ENCODE measurements at regions not wholly inside any gene's neighbourhood (a gene's known extent, or its start where the extent isn't known, plus 50 kb on each side); places are given as distances from the start of the nearest gene placed in this dataset.

DNA sequence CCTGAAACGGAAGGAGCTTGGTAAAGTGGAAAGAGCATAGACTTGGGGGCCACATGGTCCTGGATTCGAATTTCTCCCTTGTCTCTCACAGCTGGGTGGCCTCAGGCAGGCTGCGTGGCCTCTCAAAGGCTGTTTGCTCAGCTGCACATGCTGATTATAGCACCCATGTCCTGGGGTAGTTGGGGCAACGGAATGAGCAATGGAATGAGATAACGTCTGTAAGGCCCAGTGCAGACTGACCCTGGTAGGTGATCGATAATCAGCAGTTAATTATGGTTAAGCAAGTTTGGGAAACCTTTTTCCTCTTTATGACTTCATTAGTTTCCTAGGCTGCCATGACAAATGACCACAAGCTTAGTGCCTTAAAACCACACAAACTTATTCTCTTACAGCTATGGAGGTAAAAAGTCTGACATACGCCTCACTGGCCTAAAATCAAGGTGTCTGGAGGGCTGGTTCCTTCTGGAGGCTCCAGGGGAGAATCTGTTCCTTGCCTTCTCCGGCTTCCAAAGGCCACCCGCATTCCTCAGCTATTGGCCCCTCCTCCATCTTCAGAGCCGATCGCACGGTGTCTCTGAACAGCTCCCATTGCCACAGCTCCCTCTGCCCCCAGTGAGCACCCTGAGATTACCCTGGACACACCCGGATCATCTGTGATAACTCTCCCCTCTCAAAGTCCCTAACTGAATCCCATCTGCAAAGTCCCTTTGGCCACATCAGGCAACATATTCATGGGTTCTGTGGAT, 294.9 kb upstream of the FOXF1 start:
- TF ChIP-seq, protein P1, sequence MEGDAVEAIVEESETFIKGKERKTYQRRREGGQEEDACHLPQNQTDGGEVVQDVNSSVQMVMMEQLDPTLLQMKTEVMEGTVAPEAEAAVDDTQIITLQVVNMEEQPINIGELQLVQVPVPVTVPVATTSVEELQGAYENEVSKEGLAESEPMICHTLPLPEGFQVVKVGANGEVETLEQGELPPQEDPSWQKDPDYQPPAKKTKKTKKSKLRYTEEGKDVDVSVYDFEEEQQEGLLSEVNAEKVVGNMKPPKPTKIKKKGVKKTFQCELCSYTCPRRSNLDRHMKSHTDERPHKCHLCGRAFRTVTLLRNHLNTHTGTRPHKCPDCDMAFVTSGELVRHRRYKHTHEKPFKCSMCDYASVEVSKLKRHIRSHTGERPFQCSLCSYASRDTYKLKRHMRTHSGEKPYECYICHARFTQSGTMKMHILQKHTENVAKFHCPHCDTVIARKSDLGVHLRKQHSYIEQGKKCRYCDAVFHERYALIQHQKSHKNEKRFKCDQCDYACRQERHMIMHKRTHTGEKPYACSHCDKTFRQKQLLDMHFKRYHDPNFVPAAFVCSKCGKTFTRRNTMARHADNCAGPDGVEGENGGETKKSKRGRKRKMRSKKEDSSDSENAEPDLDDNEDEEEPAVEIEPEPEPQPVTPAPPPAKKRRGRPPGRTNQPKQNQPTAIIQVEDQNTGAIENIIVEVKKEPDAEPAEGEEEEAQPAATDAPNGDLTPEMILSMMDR (conservative IDR thresholded peaks at IDR 0.05 in 1 of 2, IDR thresholded peaks at IDR 0.05 in 1 of 2; ENCODE audit: extremely low read depth in 1 of 2, insufficient read depth in 1 of 2, low read depth in 1 of 2, low read length in 2 of 2): no peak
- no peak for TF ChIP-seq EZH2 (IDR thresholded peaks at IDR 0.05; ENCODE audit: borderline replicate concordance, low read length)
